Right lung (tissue), 2 donors: ENCODE measurements at regions not wholly inside any gene's neighbourhood (a gene's known extent, or its start where the extent isn't known, plus 50 kb on each side); places are given as distances from the start of the nearest gene placed in this dataset.
"Not testable (repeated sequence)": the region's sequence is repeated elsewhere in the genome, so short reads cannot be mapped to it uniquely, and the experiment has no call there.

ENCODE experiments used
- DNase-seq, 2 donors: peaks; one replicate each; pipeline ENCODE4 v3.0.0-alpha.2; 2013

GRCh38 chr3:77707281-77707680 lies 667.4 kb downstream of the ROBO2 start:
- peak; percentile 53 to 57 for DNase-seq

DNA sequence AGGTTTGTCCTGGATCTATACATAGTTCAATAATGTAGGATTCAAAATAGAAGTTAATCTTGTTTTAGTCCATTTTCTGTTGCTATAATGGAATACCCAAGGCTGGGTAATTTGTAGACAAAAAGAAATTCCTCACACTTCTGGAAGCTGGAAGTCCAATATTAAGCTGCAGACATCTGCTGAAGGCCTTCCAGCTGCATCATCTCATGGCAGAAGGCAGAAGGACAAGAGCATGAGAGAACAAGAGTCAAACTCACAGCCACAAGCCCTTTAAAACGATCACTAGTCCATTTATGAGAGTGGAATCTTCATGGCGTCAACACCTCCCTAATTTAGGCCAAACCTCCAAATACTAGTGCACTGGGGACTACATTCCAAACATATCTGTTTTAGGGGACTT lies 669.3 kb downstream of the ROBO2 start:
- no peak for DNase-seq

DNA sequence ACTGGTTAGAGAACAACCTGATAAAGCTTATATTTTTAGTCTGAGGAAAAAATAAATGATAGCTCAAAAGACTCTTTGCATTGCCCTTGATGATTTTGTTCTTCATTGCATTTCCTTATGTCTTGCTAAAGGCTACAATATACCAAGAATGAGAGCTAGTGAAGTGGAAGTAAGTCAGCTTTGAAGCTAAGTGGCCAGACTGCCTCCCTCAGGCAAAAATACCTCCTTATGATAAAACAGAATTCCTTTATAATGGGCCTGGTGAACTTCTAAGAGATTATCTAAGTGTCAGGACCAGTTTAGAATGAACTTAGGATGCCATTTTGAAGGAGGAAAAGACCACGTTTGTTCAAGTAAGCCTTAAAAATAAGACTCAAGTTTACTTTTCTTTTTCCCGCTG lies 678.4 kb downstream of the ROBO2 start:
- DNase-seq = no peak

- DNase-seq = no peak
These were observed 680.6 kb downstream of the ROBO2 start for GRCh38 chr3:77720460-77720971.

- DNase-seq = no peak
These were observed 686.6 kb downstream of the ROBO2 start for GRCh38 chr3:77726517-77726916.

DNA sequence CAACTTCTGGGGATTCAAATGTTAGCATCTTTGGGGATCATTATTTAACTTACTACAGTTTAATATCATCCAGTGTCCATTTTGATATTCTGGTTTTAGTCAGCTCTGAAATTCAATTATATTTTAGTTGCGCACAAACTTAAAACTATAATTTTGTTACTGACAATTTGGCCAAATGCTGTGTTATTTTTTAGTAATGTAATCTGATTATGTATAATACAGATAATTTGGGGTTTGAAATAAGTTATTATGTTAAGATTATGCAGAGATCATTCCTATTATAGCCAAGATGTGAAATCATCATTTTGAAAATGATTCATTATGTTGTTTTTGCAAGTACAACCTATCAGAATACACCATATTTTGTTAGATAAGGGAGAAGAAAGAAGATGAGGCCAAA lies 706.1 kb downstream of the ROBO2 start:
- no peak for DNase-seq

- no peak for DNase-seq
These were observed 707.0 kb downstream of the ROBO2 start for GRCh38 chr3:77746892-77747291.

- not testable (repeated sequence) for DNase-seq
These were observed 716.6 kb downstream of the ROBO2 start for GRCh38 chr3:77756397-77756975.

DNA sequence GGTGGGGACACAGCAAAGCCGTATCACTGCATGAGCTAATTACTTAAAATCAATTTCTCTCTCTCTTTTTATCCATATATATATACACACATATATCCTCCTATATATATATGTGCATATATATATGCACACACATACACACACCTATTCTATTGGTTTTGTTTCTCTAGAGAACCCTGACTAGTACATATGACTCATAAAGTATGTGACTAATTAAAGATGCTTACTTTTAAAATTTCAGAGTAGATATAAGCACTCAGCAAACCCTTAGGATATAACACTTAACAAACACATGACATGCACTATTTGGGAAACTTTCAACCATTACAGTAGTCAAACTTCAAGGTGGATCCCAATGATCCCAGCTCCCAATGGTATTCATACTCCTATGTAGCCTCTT lies 732.6 kb downstream of the ROBO2 start:
- no peak for DNase-seq

GRCh38 chr3:77773084-77773483 lies 733.2 kb downstream of the ROBO2 start:
- no peak for DNase-seq

DNA sequence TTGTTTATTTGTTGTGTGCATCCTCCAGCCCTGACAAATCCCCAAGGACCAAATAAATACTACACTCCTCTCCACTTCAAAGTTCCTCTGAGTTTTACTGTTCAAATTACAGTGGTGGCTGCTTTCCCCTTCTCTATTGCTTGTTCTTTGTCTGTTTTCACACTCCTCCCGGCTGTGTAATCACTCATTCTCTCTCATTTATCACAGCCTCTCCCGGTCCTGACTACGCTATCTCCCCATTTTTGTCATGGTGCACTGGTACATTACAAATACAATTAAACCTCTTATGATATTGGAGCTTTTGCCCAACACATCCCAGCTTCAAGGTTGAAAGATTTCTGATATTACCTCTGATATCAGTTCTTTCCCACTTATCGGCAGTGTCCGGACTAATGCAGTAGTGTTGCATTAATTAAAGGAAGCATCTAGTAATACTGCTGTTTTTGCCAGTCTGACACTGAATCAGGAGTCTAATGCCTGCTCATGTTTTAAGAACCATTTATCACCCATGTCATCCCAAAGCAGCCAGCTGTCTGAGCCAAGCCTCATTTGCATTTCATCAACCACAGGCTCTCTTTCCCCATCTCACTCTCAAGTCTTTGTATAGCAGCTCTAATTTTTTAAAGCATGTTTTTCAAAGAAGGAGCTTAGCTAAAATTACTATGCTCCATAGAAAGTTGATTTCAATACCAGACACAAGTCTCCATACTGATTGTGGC lies 740.5 kb downstream of the ROBO2 start:
- no peak for DNase-seq

GRCh38 chr3:77786216-77786615 lies 746.3 kb downstream of the ROBO2 start:
- DNase-seq = no peak

- no peak for DNase-seq
These were observed 755.1 kb downstream of the ROBO2 start for GRCh38 chr3:77795013-77795412.

GRCh38 chr3:77799278-77799677 lies 759.4 kb downstream of the ROBO2 start:
- no peak for DNase-seq

GRCh38 chr3:77800893-77801292 lies 761.0 kb downstream of the ROBO2 start:
- DNase-seq = no peak

GRCh38 chr3:77807312-77807711 lies 767.4 kb downstream of the ROBO2 start:
- DNase-seq = no peak

GRCh38 chr3:77814845-77815244 lies 774.9 kb downstream of the ROBO2 start:
- DNase-seq = no peak

DNA sequence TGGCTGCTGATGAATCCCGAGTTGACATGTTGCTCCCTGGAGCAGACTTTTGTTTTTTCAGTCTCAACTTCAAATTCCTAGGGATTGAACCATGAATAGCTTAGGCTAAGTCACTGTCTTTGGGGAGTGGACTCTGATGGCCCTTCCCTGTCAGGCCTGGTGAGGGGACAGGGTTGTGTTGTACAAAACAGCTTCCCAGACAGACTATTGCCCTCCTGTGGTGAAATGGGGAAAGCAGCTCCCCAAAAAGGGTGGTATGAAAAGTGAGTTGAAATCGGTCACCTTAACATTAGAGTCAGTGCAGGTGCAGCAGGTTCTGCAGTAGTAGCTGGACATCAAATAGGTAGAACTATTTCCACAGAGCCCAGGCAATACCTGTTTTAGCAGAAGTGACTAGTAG lies 775.6 kb downstream of the ROBO2 start:
- DNase-seq = no peak

DNA sequence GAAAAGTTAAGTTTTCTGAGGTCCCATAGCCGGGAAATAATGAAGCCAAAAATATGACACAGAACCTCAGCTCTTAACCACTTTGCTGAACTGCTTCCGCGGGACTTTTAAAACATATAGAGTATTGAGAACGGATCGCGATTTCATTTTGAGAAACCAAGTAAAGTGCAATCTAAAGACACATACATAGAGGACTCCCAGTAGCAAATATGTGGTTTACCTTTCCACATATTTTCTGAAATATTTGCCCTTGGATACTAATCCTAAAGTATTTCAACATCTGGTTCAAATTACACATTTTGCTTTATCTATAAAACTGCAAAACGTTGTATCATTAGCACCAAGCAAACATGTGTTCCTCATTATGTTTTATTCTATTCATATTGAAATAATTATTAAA lies 776.5 kb downstream of the ROBO2 start:
- DNase-seq = no peak

DNA sequence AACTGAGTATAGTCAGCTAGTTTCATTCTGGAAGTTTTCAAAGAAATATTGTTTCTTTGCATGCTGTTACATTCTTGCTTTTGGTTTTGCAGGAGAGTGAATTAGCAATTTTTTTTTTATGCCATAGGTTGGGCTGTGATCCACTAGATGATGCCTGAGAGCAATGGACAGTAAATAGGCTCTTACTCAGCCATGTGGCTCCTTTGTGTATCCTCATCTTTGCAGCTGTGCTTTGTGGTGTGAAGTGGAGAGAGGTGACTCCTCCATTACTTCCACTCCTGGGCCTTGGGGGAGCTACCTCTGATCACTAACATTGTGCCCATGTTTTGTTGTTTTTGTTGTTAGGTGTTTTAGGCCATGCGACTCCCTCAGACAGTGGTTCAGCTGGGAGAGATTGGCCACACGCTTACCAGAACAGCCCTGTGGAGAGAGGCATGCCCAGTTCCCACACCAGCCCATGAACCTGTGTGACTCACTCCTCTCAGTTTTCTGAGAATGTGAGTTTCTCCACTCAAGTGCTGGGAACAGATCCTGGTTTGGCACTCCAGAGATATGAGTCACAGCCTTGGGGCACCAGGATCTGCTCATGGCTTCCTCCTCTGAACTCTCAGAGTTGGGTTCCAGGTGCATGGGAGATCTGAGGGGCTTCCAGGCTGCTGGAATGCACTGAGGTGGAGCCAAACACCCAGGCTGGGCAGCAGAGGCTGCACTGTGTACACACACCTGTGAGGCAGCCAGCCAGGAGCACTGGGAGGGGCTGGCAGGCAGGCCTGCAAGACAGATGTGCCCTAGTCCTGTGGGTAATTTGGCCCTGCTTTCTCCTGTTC lies 785.3 kb downstream of the ROBO2 start:
- no peak for DNase-seq

GRCh38 chr3:77835921-77836320 lies 796.0 kb downstream of the ROBO2 start:
- DNase-seq = peak; percentile 10 to 15

- DNase-seq = no peak
These were observed 797.6 kb downstream of the ROBO2 start for GRCh38 chr3:77837456-77838025.
